ENCODE measurements at regions not wholly inside any gene's neighbourhood (a gene's known extent, or its start where the extent isn't known, plus 50 kb on each side); places are given as distances from the start of the nearest gene placed in this dataset.

DNA sequence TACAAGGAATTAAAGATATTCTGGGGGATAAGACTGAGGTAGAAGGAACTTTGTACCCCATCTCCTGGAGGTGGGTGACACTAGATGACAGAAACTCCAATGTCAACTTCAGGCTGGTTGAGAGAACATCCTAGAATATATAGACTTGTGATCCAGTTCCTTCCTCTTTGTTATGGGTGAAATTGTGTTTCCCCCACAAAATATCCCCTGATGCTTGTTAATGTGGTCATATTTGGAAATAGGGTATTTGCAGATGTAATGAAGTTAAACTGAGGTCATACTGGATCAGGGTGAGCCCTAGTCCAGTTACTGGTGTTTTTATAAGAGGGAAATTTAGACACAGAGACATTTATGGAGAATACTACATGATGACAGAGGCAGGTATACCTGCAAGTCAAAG, 114.0 kb upstream of the NAMPT start:
- no peak for TF ChIP-seq POLR2A (IDR thresholded peaks at IDR 0.05; ENCODE audit: low read length)
- no peak for TF ChIP-seq GATA1 (IDR thresholded peaks at IDR 0.05; ENCODE audit: low read depth, low read length)

All from erythroblast (primary cell).